Stimulated activated CD8-positive, alpha-beta memory T cell treated with anti-CD3 and anti-CD28 coated beads, Interleukin-15, amount 100 ng/mL, for 4 hours (primary cell): ENCODE measurements at regions not wholly inside any gene's neighbourhood (a gene's known extent, or its start where the extent isn't known, plus 50 kb on each side); places are given as distances from the start of the nearest gene placed in this dataset.
"Not testable (repeated sequence)": the region's sequence is repeated elsewhere in the genome, so short reads cannot be mapped to it uniquely, and the experiment has no call there.

Experiments
- DNase-seq, 2 donors: peaks; one replicate each; pipeline ENCODE4 v3.0.0-alpha.2; 2020; ENCODE audit warnings: low read depth in 2 of 2

DNA sequence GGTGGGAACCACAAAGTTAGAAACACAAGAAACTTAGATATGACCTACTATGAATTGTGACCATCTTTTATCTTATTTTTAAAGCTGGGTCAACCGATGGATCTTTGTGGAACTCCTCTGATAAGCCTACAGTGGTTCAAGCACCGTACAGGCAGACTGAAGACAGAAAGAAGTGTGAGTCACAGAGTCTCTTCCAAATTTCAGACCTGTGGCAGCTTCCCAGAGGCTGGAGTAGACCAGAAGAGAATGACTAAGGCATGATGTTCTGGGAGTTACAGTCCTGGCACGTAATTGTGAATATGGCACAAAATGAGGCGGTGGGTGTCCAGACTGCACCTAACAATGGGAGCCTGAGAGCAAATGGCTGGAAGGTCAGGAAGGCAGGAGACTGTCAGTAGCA lies 70.0 kb downstream of the LMO4 start:
- no peak for DNase-seq

DNA sequence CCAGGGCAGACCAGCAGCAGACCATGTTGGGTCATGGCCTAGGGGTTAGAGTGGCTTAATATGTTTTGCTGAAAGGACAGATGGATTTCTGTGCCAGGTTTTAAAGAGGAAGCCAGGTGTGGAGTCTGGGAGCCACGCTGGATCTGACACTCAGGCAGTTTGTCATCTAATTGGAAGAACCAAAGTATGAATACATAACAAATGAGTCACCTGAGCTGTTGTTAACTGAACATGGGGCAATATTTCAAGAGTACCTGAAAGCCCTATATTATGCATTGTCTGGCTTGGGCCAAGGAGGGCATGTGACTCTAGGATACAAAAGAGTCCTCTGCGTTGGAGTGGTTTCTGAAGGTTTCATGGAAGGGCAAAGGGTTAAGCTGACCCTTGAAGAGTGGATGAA lies 70.6 kb downstream of the LMO4 start:
- DNase-seq, result no peak

DNA sequence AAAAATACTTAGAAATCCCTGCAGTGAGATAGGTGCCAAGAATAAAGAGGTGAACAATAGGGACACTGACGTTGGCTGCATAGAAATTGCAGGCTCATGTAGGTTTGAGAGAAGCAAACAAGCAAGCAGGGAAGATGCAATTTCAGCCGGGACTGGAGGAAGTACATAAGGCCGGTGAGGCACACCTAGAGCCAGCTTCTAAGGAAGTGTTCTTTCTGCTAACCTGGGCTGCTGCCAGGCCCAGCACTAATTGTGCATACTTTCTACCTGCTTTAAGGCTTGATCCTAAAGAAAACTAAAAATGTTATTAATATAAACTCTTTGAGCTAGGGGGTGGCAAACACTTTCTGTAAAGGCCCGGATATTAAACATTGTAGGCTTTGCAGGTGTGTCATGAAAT lies 71.0 kb downstream of the LMO4 start:
- no peak for DNase-seq

DNA sequence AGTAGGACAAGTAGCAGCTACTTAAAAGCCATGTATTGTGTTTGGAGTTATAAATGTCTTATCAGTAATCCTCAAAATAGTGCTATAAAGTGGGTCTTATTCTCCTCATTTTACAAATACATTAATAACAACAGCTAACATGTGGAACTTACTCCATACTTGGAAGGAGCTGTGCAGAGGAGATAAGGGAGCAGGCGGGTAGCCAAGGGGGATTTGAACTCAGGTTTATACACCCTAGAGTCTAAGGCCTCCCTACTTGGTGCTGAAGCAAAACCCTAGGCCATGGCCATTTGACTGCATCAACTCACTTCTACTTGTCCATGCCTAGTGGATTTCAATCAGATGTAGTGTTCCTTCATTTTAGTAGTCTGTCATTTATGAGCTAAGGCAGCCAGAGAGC lies 72.1 kb downstream of the LMO4 start:
- no peak for DNase-seq

DNA sequence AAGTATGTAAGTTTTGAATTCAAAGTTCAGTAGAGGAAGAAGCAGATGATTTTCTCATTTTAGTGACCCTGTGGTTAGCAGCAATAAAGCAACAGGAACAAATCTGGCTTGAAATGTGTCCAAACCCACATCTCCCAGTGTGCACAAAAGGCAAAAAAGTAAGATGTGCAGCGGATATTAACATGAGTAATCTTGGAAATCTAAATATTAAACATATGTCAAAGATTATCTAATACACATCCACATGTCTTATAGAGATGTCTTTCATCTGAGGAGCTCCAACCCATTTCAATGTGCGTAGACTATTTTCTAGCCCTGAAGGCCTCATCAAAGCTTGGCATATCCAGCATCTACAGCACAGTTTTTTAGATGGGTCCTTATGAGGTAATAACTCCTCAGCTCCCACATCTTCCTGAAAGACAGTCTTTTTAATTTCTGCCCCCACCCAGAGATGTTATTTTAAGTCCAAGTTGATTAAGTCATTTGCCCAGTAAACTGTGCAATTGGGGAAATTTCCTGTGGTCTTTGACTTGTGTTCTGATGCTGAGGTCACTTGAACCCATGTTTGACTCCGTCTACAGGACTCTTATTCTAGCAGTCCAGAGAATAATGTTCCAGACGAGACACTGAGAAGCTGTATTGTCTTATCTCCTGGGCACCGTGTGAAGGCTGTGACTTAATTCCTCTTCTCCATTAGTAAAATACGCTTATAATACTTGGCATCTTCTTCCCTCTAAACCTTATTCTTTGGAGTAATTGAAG lies 73.7 kb downstream of the LMO4 start:
- no peak for DNase-seq

DNA sequence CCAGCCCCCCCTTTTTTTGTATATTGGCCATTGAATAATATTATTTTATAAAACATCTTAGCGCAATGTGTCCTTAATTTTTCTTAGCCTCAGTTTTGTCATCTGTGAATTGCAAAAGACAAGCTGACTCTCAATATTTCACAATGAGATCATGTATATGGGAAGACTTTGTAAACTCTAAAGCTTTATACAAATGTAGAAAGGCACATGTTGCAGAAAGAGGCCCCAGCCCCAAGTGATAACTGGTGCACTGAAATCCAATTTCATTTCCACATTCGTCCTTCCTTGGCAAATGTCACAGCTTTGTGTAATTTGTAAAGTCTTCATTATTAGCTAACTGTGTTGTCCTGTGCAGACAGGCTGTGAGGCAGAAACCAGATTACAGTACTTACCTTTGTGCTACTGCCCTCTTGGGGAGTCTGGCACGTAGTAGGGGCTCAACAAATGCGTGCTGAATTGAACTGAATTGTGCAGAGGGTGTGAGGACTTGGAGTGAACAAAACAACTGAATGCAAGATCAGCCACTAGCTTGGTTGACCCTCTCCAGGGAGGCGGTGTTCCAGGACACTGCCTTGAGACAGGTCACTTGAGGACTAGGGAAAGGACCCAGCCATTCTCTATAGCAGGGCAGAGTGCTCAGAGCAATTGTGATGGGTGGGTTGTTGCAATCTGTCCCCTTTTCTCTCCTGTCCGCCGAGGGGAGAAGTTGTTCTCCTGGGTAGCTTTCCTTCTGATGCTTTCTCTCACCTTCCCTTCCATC lies 74.6 kb downstream of the LMO4 start:
- no peak for DNase-seq

DNA sequence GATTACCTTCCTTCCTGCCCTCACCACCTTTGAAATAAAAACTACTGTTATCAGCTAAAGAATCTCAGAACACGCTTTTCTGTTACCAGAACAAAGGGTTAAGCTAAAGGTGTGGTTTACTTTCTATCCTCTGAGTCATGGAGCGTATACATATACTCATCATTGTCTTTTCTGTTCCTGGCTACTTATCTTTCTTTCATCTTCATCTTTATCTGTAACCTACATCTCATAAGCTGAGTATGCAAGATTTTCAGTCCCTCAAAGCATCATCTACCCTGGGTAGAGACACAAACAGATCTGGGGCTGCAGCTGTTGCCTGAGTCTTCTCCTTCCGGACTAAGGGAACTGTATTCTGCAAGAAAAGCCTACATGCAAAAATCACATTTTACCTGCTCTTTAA lies 75.6 kb downstream of the LMO4 start:
- DNase-seq, result no peak

DNA sequence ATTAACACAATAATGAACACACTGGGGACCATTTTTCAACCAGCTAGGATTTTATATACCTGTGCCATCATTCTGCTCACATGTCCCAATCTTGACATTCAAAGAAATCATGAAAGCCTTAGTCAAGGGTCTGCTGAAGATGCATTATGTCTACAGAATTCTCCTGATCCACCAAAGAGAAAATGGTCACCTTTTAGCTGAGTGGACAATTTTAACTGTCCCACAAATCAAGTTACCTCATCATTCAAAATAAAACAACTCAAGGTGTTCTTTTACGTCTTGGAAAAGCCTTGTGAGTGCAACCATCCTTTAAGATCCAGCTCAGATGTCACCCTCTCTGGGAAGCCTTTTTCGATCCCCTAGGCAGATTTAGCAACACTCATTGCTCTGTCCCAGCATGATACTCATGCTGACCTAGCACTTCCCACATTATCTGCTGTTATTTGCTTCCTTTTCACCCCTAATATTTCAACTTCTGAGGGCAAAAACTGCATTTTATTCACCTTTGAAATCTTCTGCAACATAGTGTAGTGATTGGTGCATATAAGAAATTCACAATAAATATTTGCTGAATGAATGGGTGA lies 80.1 kb downstream of the LMO4 start:
- DNase-seq, result no peak

DNA sequence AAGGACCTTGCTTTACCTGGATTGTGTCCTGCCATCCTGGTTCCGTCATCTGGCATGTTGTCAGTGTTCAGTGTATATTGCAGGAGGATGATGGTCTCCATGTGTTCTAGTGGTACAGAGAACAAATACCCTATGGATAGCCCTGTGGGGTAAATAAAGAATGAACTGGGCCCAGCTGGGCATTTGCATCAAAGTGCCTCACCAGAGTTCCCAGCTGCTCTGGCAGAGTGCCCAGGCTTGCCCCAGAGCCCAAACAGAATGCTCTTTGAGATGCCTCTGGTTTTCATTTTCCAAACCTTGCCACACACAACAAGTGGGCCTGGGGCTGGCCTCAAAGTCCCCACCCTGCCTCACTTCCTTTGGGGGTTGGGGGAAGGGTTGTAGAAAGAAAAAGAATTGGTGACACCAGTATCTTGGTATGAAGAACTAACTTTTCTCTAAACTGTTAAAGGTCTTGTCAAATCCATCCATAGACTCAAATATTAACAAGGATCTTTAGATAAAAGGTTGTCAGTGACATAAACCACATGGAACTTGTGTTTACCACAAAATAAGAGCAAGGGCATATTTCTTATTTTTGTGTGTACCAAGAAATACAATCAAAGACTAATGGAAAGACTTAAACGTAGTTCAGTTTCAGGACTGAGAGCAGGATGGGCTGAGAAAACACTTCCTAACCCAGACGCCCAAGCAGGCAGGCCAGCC lies 82.2 kb downstream of the LMO4 start:
- no peak for DNase-seq

DNA sequence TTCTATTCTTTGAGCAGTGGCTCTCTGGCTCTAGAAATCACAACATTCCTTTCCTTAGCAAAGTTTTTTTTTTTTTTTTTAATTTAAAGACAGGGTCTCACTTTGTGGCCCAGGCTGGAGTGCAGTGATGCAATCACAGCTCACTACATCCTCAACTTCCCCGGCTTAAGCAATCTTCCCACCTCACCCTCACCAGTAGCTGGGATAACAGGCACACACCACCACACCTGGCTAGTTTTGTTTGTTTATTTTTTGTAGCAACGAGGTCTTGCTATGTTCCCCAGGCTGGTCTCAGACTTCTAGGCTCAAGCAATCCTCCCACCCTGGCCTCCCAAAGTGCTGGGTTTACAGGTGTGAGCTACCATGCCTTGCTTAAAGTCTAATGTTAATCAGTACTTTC lies 85.2 kb downstream of the LMO4 start:
- not testable (repeated sequence) for DNase-seq

DNA sequence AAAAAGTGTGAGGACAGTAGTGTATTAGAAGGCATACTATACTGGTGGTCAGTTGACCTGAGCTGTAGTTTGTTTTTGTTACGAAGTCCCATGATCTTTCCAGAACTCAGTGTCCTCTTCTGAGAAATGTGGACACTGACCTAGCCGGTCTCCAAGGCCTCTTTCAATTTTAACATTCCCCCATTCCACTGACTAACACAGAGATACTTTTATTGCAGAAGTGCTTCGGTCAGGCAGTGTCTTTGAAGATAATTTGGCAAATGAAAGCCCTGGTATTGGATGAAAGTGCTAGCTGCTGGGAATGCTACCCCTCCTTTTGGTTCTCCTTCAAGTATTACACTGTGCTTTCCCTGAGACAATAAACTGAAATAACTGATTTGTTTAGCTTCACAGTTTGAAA lies 89.4 kb downstream of the LMO4 start:
- DNase-seq, result no peak

DNA sequence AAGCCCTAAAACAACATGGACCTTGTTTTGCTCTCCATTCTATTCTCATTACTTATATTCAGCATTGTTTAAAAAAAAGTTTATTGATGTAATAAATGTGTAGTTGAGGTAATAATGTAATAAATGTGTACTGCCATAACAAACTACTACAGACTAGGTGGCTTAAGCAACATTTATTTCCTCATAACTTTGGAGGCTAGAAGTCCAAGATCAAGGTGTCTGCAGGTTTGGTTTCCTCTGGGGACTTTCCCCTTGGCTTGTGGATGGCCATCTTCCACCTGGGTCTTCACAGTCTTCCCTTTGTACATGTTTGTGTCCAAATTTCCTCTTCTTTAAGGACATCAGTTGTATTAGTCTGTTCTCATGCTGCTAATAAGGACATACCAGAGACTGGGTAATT lies 93.1 kb downstream of the LMO4 start:
- no peak for DNase-seq

DNA sequence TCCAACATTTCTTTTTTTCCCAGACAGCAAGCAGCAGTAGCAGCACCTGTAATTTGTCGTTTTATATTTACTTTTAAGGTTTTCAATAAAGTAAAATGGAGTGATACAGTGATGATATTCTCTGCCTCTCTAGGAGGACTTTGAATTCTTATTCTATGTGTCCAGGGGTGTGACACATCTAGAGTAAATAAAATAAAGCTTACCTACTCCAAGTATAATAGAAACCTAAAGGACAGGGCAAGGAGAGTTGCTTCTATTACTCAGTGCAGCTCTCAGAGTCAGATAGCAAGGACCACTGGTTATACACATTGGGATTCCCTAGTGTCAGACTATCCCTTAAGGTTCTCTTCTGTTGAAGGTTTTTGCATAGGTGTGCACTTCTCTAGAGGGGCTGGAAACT lies 95.9 kb downstream of the LMO4 start:
- DNase-seq, result no peak

DNA sequence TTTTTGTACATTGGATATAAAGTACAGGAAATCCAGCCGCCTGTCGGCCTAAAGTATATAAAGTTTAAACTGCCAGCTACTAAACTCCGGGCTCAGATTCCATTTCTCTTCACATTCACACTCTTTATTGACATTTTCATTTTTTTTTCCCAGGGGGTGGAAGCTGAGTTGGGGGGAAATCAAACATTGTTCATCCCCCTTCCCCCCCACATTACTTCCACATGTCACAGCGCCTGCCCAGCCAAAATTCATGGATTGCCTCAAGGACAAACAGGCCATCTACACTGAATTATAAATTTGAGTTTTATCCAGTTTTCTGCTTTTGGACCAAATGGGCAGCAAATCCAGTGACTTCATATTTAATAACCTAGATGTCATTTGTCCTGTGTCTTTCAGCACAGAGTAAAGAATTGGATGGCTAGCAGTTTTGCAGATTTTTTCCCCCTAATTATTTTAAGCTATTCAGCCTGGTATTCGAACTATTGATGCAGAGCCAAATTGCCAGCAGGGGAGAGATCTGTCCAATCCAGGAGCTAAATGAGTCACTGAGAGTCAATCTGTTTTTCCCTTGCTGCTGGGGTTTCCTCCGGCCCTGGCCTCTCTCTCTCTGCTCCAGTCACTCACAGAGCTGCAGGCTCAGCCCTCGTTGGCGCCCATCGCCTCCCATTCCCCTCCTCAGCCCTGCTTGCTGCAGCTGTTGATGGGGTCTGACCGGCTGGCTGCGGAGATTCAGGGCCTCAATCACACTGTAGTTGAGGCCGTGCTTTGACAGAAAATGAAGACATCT lies 98.0 kb downstream of the LMO4 start:
- DNase-seq, result no peak

DNA sequence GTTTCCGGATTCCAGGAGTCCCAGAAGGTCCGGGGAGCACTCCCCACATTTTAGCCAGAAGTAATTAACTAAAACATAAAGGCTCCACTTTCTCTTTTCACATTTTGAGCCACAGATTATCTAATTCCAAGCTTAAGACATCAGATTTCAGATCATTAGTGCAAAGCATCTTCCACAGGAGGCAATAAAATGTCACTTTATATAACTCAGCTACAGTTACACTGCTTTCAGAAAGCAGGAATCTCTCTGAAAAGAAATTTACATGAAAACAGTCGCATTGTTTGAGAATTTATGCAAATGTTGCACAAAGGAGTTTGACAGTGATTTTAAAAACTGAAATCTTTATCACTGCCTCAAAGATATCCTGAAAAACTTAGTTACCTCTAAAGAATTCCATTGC lies 99.7 kb downstream of the LMO4 start:
- no peak for DNase-seq

DNA sequence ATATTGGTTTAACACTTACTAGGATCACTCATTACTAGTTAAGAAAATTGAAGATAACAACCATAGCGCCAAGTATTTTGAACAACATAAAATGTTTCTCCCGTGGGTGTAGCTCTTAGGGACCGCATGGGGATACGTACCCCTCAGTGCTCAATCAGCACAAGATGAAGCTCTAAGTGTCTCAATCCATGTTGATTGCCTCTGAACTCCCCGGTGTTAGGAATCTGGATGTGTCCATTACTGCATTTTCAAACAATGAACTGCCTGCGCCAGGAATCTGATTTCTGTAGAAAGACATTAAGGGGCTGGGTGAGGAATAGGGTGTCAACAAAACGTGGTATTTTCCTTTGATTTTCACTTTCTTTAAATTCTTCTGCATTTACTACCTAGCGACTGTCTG lies 100.2 kb downstream of the LMO4 start:
- no peak for DNase-seq

DNA sequence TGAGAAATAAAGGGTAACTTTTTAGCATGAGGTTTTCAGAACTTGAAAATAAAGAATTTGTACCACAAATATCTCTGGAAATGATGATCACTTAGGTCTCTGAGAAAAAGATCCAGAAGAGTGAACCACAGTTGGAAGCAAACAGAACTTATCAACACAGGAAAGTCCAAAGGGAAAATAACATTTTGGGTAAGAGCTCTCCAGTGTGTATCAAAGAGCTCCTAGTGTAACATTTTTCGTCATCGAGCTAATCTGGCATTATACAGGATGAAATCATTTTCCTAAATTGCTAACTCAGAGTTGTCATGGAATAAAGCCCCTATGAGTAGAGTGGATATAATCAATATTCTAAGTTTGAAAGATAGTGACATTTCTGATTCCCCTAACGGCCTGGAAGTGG lies 104.0 kb downstream of the LMO4 start:
- no peak for DNase-seq

DNA sequence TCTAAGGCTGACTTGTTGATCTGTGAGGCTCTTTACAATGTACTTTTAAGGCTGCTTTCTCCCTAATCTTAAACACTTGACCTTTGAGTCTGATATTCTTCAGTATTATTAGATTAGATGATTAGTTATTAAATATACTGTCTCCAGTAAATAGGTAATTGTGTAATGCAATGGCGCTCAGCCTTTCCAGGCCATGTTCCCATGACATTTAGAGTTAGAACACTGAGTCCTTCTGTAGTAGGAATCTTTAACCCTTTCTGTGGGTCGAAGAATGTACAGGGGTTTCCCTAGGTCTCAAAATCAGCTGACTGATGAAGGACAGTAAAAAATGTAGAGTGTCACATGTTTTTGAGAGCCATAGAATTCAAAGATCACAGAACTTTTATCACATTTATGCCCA lies 104.4 kb downstream of the LMO4 start:
- not testable (repeated sequence) for DNase-seq

DNA sequence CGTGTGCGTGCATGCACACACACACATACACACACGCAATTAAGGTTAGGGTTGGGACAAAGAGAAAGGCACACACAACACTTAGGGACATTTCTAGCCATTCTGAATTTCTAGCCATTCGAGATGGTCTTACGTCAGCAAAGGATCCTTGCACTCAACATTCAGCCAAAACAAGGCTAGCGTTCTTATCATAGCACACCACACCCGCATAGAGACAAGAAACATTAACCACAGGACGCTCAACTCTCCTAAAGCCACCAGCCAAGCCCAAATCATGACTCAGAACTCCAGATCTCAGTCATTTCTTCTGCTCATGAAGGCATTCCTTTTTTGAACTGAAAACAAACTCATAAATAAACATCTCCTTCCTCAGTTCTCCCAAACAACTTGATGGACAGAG lies 106.8 kb downstream of the LMO4 start:
- no peak for DNase-seq

DNA sequence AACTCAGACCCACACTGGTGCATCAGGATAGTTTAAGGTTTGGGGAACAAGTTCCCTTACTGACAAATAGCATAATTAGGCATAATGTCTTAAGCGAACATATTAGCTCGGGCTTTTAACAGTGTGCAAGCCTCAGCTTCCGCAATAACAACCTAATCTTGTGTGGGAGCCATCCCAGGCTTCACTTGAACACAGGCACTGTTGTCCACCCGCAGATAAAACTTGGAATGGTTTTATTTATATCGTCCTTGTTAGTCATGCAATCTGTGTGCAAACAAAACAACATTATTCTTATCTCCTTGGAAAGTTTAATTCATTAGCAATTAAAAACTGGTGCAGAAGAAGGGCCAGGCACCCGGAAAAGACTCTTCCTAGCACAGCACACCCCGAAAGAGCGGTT lies 107.4 kb downstream of the LMO4 start:
- not testable (repeated sequence) for DNase-seq

DNA sequence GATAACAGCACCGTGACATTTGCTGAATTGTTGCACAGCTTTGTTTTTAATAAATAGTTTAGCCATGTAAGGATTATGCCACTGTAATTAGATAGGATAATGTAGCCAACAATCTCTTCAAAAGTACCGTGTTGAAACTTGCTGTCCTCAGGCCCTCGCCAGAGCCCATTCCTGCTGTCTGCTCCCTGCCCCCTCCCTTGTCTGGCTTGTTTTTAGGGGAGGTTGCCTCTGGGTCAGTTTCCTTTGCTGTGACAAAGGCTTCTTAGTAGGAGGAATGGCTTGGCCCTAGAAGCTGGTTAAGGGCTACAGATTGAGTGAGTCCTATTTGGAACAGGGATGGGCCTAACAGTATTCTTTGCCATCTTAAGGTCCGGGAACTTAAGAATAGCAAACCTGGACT lies 107.9 kb downstream of the LMO4 start:
- no peak for DNase-seq
